ENCODE measurements at regions not wholly inside any gene's neighbourhood (a gene's known extent, or its start where the extent isn't known, plus 50 kb on each side); places are given as distances from the start of the nearest gene placed in this dataset.

GRCh38 chr4:28774344-28774743 lies 1913.7 kb downstream of the STIM2 start:
- no peak for TF ChIP-seq EZH2 (IDR thresholded peaks at IDR 0.05; ENCODE audit: low read depth)
- TF ChIP-seq CTCF (conservative IDR thresholded peaks at IDR 0.05): no peak
